Panc1 (cell line): ENCODE measurements at regions not wholly inside any gene's neighbourhood (a gene's known extent, or its start where the extent isn't known, plus 50 kb on each side); places are given as distances from the start of the nearest gene placed in this dataset.

Experiments used
- ATAC-seq: fragments of 200-7000 bp; cut with Tn5 transposase; 2 replicates; pipeline ENCODE4 v1.9.1; 2020; ENCODE audit warnings: mild to moderate bottlenecking, moderate library complexity
- BruUV-seq: library from RNA; stranded (reverse); fragments of 400-500 nt; replicated peaks from 2 replicates; lab custom pipeline; 2021; lab: Mats Ljungman, UMichigan
- CTCF ChIA-PET: fragments of 300-600 bp; sonication (Branson Sonifier 250); formaldehyde crosslinking; loops from one replicate; lab custom pipeline; 2022; ENCODE audit warnings: antibody characterized with exemption; lab: Charles Lee
- POLR2A ChIA-PET: fragments of 300-600 bp; sonication (Branson Sonifier 250); formaldehyde crosslinking; loops from one replicate; lab custom pipeline; 2022; ENCODE audit warnings: antibody characterized with exemption; lab: Charles Lee
- DNase-seq: peaks from one replicate; pipeline ENCODE4 v3.0.0-alpha.2; 2010; ENCODE audit warnings: low read depth, low spot score
- H3K27ac ChIP-seq: 2 replicates; pipeline ENCODE4 v1.5.1; 2011; ENCODE audit warnings: mild to moderate bottlenecking, low read length, inconsistent platforms
- H3K27me3 ChIP-seq: fragments of 200-500 bp; sonication (Bioruptor generic); 2 replicates; pipeline ENCODE4 v1.6.0; 2014; ENCODE audit warnings: low read length, inconsistent platforms; ENCODE audit not compliant: control insufficient read depth, insufficient read depth
- H3K36me3 ChIP-seq: fragments of 200-500 bp; sonication (Bioruptor generic); 2 replicates; pipeline ENCODE4 v1.5.1; 2014; ENCODE audit warnings: inconsistent platforms, mild to moderate bottlenecking, low read length, moderate library complexity; ENCODE audit not compliant: control insufficient read depth, insufficient read depth
- H3K4me1 ChIP-seq: 2 replicates; pipeline ENCODE4 v1.5.1; 2011; ENCODE audit warnings: inconsistent platforms, mild to moderate bottlenecking, low read length, moderate library complexity; ENCODE audit not compliant: control insufficient read depth, insufficient read depth
- H3K4me3 ChIP-seq, 2 experiments: 2 replicates each; pipeline ENCODE4 v1.5.1; 2011 to 2012; ENCODE audit warnings: low read depth in 2 of 2, low read length in 2 of 2, mild to moderate bottlenecking in 2 of 2, inconsistent platforms in 1 of 2, moderate library complexity in 1 of 2
- H3K9me3 ChIP-seq: fragments of 200-500 bp; sonication (Bioruptor generic); 2 replicates; pipeline ENCODE4 v1.5.1; 2014; ENCODE audit warnings: low read depth, mild to moderate bottlenecking, inconsistent platforms, low read length, moderate library complexity; ENCODE audit not compliant: control insufficient read depth, insufficient read depth
- POLR2AphosphoS5 ChIP-seq: IDR thresholded peaks from 2 replicates; pipeline ENCODE4 v1.6.1; 2012; ENCODE audit warnings: mild to moderate bottlenecking, low read depth, low read length, moderate library complexity
- SIN3A ChIP-seq: IDR thresholded peaks from 2 replicates; pipeline ENCODE4 v1.6.1; 2012; ENCODE audit warnings: low read depth, mild to moderate bottlenecking, low read length, moderate library complexity, borderline replicate concordance; ENCODE audit not compliant: insufficient read depth
- TCF7L2 ChIP-seq: IDR thresholded peaks from 2 replicates; pipeline ENCODE4 v1.6.1; 2011; ENCODE audit warnings: mild to moderate bottlenecking, low read depth, low read length, inconsistent platforms
- in situ Hi-C: cut with HindIII; loops from 2 replicates; pipeline ENCODE4 v1.10.0; 2016; ENCODE audit warnings: low sequenced_read_pairs, low pct_unique_long_range_greater_than_20kb
- intact Hi-C: fragments of 100-400 bp; cut with micrococcal nuclease; formaldehyde crosslinking; loops from one replicate; pipeline ENCODE4 v1.10.0; 2022; ENCODE audit not compliant: unreplicated experiment
- TF ChIP-seq, protein P1 (sequence below), 2 experiments: IDR thresholded peaks; 2 replicates each; pipeline ENCODE4 v1.6.1; 2011 to 2012; ENCODE audit warnings: low read depth in 2 of 2, control low read depth in 1 of 2, low read length in 1 of 2, mild to moderate bottlenecking in 1 of 2, moderate library complexity in 1 of 2; ENCODE audit not compliant: insufficient read depth in 1 of 2
- TF ChIP-seq, protein P2 (sequence below): fragments of 450-650 bp; IDR thresholded peaks from 2 replicates; pipeline ENCODE4 v1.5.1; 2017; ENCODE audit warnings: mild to moderate bottlenecking

DNA sequence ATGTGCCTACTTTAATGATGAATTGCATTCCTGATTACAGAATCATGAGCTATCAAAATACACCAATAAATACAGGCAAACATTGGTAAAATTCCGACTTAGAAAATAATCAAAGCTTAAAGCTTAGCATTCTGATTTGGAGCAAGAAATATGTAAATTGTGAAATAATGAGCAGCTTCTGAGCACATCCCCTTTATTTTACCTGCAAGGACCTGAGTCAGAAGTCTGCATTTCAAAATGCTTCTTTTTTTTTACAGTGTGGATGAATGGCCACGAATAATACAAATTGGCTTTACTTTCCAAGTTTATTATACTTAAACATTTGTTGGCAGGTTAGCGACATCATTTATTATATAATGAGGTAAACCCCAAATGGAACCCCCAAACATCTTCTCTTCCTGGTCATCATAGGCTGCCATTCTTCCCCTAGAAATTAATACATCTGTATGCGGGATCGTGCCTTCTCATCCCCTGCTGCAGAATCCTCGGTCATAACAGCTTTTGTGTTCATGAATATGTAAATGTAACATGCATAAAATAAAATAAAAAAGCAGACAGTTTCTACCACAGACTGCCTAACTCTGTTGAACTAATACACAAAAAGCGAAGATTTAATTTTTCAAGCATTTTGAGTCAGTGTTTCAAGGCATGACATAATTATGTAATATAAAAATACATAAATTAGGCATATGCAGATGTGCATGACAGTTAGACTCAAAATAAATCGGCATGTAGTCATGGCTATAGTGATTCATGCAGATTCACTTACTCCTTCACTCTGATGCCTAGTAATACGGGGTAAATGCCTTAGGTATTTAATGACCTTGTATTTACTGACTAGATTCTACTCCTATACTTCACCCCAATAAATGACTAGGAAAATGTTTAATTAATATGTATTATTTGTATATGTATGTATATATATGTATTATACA is 339.7 kb downstream of the USP25 start:
- in situ Hi-C loops (no loop called here), intact Hi-C loops (no loop called here)
- H3K9me3 ChIP-seq: no peaks in the 10 kb centered on the region
- no peak overlapping the region for H3K27ac ChIP-seq
- CTCF ChIA-PET: interaction anchor here (0.5 kb wide), 1 partner anchor 180 kb away, joined by 5 read pairs; no protein-coding TSS in a partner anchor
- DNase-seq (no peak), ATAC-seq (no peak)
- H3K4me1 ChIP-seq: no peaks in the 10 kb centered on the region
- POLR2A ChIA-PET: no interaction called here
- H3K36me3 ChIP-seq: no peaks in the 10 kb centered on the region
- no peak overlapping the region for H3K4me3 ChIP-seq
- no TSS peak for BruUV-seq
- no peaks in the 10 kb centered on the region for H3K27me3 ChIP-seq
- TF ChIP-seq, protein P1, sequence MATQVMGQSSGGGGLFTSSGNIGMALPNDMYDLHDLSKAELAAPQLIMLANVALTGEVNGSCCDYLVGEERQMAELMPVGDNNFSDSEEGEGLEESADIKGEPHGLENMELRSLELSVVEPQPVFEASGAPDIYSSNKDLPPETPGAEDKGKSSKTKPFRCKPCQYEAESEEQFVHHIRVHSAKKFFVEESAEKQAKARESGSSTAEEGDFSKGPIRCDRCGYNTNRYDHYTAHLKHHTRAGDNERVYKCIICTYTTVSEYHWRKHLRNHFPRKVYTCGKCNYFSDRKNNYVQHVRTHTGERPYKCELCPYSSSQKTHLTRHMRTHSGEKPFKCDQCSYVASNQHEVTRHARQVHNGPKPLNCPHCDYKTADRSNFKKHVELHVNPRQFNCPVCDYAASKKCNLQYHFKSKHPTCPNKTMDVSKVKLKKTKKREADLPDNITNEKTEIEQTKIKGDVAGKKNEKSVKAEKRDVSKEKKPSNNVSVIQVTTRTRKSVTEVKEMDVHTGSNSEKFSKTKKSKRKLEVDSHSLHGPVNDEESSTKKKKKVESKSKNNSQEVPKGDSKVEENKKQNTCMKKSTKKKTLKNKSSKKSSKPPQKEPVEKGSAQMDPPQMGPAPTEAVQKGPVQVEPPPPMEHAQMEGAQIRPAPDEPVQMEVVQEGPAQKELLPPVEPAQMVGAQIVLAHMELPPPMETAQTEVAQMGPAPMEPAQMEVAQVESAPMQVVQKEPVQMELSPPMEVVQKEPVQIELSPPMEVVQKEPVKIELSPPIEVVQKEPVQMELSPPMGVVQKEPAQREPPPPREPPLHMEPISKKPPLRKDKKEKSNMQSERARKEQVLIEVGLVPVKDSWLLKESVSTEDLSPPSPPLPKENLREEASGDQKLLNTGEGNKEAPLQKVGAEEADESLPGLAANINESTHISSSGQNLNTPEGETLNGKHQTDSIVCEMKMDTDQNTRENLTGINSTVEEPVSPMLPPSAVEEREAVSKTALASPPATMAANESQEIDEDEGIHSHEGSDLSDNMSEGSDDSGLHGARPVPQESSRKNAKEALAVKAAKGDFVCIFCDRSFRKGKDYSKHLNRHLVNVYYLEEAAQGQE (IDR thresholded peaks at IDR 0.05; ENCODE audit: insufficient read depth in 1 of 2, low read depth in 2 of 2, low read length in 1 of 2): no peak
- no peak for TF ChIP-seq TCF7L2
- no peak for TF ChIP-seq SIN3A
- no peak for TF ChIP-seq POLR2AphosphoS5
- TF ChIP-seq, protein P2, sequence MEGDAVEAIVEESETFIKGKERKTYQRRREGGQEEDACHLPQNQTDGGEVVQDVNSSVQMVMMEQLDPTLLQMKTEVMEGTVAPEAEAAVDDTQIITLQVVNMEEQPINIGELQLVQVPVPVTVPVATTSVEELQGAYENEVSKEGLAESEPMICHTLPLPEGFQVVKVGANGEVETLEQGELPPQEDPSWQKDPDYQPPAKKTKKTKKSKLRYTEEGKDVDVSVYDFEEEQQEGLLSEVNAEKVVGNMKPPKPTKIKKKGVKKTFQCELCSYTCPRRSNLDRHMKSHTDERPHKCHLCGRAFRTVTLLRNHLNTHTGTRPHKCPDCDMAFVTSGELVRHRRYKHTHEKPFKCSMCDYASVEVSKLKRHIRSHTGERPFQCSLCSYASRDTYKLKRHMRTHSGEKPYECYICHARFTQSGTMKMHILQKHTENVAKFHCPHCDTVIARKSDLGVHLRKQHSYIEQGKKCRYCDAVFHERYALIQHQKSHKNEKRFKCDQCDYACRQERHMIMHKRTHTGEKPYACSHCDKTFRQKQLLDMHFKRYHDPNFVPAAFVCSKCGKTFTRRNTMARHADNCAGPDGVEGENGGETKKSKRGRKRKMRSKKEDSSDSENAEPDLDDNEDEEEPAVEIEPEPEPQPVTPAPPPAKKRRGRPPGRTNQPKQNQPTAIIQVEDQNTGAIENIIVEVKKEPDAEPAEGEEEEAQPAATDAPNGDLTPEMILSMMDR: no peak

DNA sequence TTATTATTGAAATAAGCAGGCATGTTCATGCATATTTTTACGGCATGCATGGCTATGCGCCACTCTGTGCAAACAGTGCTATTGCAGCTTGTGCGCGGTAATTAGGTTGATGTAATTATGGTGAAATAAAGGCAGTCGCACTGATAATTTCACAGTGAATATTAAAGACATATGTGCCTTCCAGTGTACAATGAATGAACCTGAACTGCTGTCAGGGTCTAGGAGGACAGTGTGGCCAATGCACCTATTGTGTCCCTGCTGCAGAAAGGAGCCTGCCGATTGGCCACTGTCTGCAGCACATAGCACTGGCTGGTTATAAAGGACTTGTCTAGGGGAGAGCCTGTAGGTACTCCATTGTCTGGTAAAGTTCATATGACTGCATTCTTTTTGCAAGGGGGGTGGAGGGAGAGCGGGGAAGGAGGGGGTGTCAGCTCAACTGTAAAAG is 340.4 kb downstream of the USP25 start:
- intact Hi-C loops: no loop called here
- CTCF ChIA-PET: no interaction called here

More for the DNA sequence above, 340.4 kb downstream of the USP25 start:
- no peak for ATAC-seq
- POLR2A ChIA-PET: no interaction called here
- no peaks in the 10 kb centered on the region for H3K4me1 ChIP-seq
- H3K9me3 ChIP-seq: no peaks in the 10 kb centered on the region
- DNase-seq: no peak
- no TSS peak for BruUV-seq
- H3K27me3 ChIP-seq: no peaks in the 10 kb centered on the region
- H3K4me3 ChIP-seq: peak overlapping the region in 1 of 2 experiments; percentile 14; a peak in 2 of 4 replicates
- in situ Hi-C loops: no loop called here
- no peak for TF ChIP-seq POLR2AphosphoS5
- TF ChIP-seq, protein P1 (IDR thresholded peaks at IDR 0.05; ENCODE audit: insufficient read depth in 1 of 2, low read depth in 2 of 2, low read length in 1 of 2): no peak
- TF ChIP-seq TCF7L2: no peak
- TF ChIP-seq, protein P2: no peak
- no peak for TF ChIP-seq SIN3A
- no peaks in the 10 kb centered on the region for H3K36me3 ChIP-seq
- no peak overlapping the region for H3K27ac ChIP-seq
